ENCODE measurements at regions not wholly inside any gene's neighbourhood (a gene's known extent, or its start where the extent isn't known, plus 50 kb on each side); places are given as distances from the start of the nearest gene placed in this dataset.
"Not testable (repeated sequence)": the region's sequence is repeated elsewhere in the genome, so short reads cannot be mapped to it uniquely, and the experiment has no call there.

- no peaks in the 10 kb centered on the region for H3K4me1 ChIP-seq
- H3K4me3 ChIP-seq, result no peak overlapping the region
- H3K9me3 ChIP-seq (replicated peaks), result no peaks in the 10 kb centered on the region
- H3K27ac ChIP-seq (replicated peaks), result no peak overlapping the region
- no peak for DNase-seq
- no peak for TF ChIP-seq CTCF (IDR thresholded peaks at IDR 0.05; ENCODE audit: borderline replicate concordance)
- no peaks in the 10 kb centered on the region for H3K36me3 ChIP-seq
- H3K27me3 ChIP-seq (ENCODE audit: low read depth), result no peaks in the 10 kb centered on the region
- intact Hi-C loops (cut with micrococcal nuclease), result no loop called here
These were observed 512.8 kb upstream of the MIR17HG start for GRCh38 chr13:90834700-90835099.

GRCh38 chr13:90835826-90836225, 511.7 kb upstream of the MIR17HG start:
- intact Hi-C loops (cut with micrococcal nuclease), result no loop called here
- no peak for DNase-seq
- H3K9me3 ChIP-seq (replicated peaks), result no peaks in the 10 kb centered on the region

GRCh38 chr13:90838317-90838960, 509.0 kb upstream of the MIR17HG start:
- H3K9me3 ChIP-seq (replicated peaks), result no peaks in the 10 kb centered on the region
- H3K27ac ChIP-seq (replicated peaks), result no peak overlapping the region
- intact Hi-C loops (cut with micrococcal nuclease), result no loop called here
- TF ChIP-seq CTCF (IDR thresholded peaks at IDR 0.05; ENCODE audit: borderline replicate concordance), result no peak
- no peaks in the 10 kb centered on the region for H3K36me3 ChIP-seq
- no peaks in the 10 kb centered on the region for H3K27me3 ChIP-seq (ENCODE audit: low read depth)
- no peak overlapping the region for H3K4me3 ChIP-seq
- no peak for DNase-seq
- no peaks in the 10 kb centered on the region for H3K4me1 ChIP-seq

More at GRCh38 chr13:90835826-90836225, 511.7 kb upstream of the MIR17HG start:
- no peaks in the 10 kb centered on the region for H3K36me3 ChIP-seq
- H3K4me1 ChIP-seq, result no peaks in the 10 kb centered on the region
- no peaks in the 10 kb centered on the region for H3K27me3 ChIP-seq (ENCODE audit: low read depth)
- no peak overlapping the region for H3K4me3 ChIP-seq
- no peak for TF ChIP-seq CTCF (IDR thresholded peaks at IDR 0.05; ENCODE audit: borderline replicate concordance)
- no peak overlapping the region for H3K27ac ChIP-seq (replicated peaks)

- no peaks in the 10 kb centered on the region for H3K4me1 ChIP-seq
- H3K27me3 ChIP-seq (ENCODE audit: low read depth), result no peaks in the 10 kb centered on the region
- no peak for DNase-seq
- H3K27ac ChIP-seq (replicated peaks), result no peak overlapping the region
- H3K36me3 ChIP-seq, result no peaks in the 10 kb centered on the region
- TF ChIP-seq CTCF (IDR thresholded peaks at IDR 0.05; ENCODE audit: borderline replicate concordance), result no peak
- no peak overlapping the region for H3K4me3 ChIP-seq
- intact Hi-C loops (cut with micrococcal nuclease), result no loop called here
- H3K9me3 ChIP-seq (replicated peaks), result no peaks in the 10 kb centered on the region
These were observed 508.4 kb upstream of the MIR17HG start for GRCh38 chr13:90839061-90839460.

- no peak for DNase-seq
- intact Hi-C loops (cut with micrococcal nuclease), result no loop called here
- Histone ChIP-seq H3K27me3 (ENCODE audit: low read depth) (no peaks in the 10 kb centered on the region), H3K4me3 (no peak overlapping the region), H3K36me3 (no peaks in the 10 kb centered on the region), H3K27ac (replicated peaks) (no peak overlapping the region), H3K9me3 (replicated peaks) (no peaks in the 10 kb centered on the region), H3K4me1 (no peaks in the 10 kb centered on the region)
- TF ChIP-seq CTCF (IDR thresholded peaks at IDR 0.05; ENCODE audit: borderline replicate concordance), result no peak
These were observed 500.6 kb upstream of the MIR17HG start for GRCh38 chr13:90846936-90847335.

GRCh38 chr13:90853666-90854065, 493.8 kb upstream of the MIR17HG start:
- H3K36me3 ChIP-seq; H3K27me3 ChIP-seq (ENCODE audit: low read depth); DNase-seq; H3K4me1 ChIP-seq; H3K9me3 ChIP-seq (replicated peaks); intact Hi-C loops (cut with micrococcal nuclease); H3K27ac ChIP-seq (replicated peaks); H3K4me3 ChIP-seq: not testable (repeated sequence)

Measured in left ventricle myocardium inferior (tissue), 1 donor.